Endodermal cell (in vitro differentiated cells): ENCODE measurements at regions not wholly inside any gene's neighbourhood (a gene's known extent, or its start where the extent isn't known, plus 50 kb on each side); places are given as distances from the start of the nearest gene placed in this dataset.

Experiments
- DNase-seq: peaks from one replicate; pipeline ENCODE4 v3.0.0-alpha.2; 2017
- H3K27ac ChIP-seq: 2 replicates; pipeline ENCODE4 v1.5.1; 2013; ENCODE audit warnings: mild to moderate bottlenecking, low read depth, low read length, moderate library complexity
- H3K27me3 ChIP-seq: 2 replicates; pipeline ENCODE4 v1.6.1; 2013; ENCODE audit warnings: mild to moderate bottlenecking, low read length, moderate library complexity; ENCODE audit not compliant: insufficient read depth, control insufficient read depth, poor library complexity, severe bottlenecking
- H3K36me3 ChIP-seq: 2 replicates; pipeline ENCODE4 v1.7.0; 2013; ENCODE audit warnings: mild to moderate bottlenecking, low read length, moderate library complexity; ENCODE audit not compliant: control insufficient read depth, insufficient read depth
- H3K4me1 ChIP-seq: one replicate; pipeline ENCODE4 v1.7.0; 2013; ENCODE audit warnings: low read length; ENCODE audit not compliant: control insufficient read depth, insufficient read depth
- H3K4me3 ChIP-seq: 2 replicates; pipeline ENCODE4 v1.5.1; 2013; ENCODE audit warnings: mild to moderate bottlenecking, low read length, moderate library complexity
- H3K9ac ChIP-seq: 2 replicates; pipeline ENCODE4 v1.6.1; 2013; ENCODE audit warnings: mild to moderate bottlenecking, low read length, moderate library complexity; ENCODE audit not compliant: poor library complexity, severe bottlenecking; ENCODE audit errors: extremely low read depth
- H3K9me3 ChIP-seq: 2 replicates; pipeline ENCODE4 v1.6.1; 2013; ENCODE audit warnings: mild to moderate bottlenecking, low read length, moderate library complexity; ENCODE audit not compliant: control insufficient read depth
- H3K27ac Mint-ChIP-seq: 2 replicates; pipeline ENCODE4 v1.8.0; 2020; ENCODE audit warnings: mixed read lengths
- H3K27me3 Mint-ChIP-seq: 2 replicates; pipeline ENCODE4 v1.8.0; 2021; ENCODE audit warnings: mild to moderate bottlenecking, mixed read lengths; ENCODE audit not compliant: insufficient read depth
- H3K36me3 Mint-ChIP-seq: 2 replicates; pipeline ENCODE4 v1.8.0; 2020; ENCODE audit warnings: low read depth, mixed read lengths
- H3K4me1 Mint-ChIP-seq: 2 replicates; pipeline ENCODE4 v1.8.0; 2020; ENCODE audit warnings: mixed read lengths
- H3K4me3 Mint-ChIP-seq: 2 replicates; pipeline ENCODE4 v1.8.0; 2020; ENCODE audit warnings: mild to moderate bottlenecking, moderate library complexity, mixed read lengths
- H3K9me3 Mint-ChIP-seq: 2 replicates; pipeline ENCODE4 v1.8.0; 2020; ENCODE audit warnings: mild to moderate bottlenecking, mixed read lengths
- CTCF ChIP-seq: fragments of 200-600 bp; sonication (generic); conservative IDR thresholded peaks from 2 replicates; pipeline ENCODE4 v1.5.0; 2021; ENCODE audit warnings: antibody characterized with exemption, mild to moderate bottlenecking
- WGBS, 2 experiments: methylation state at CpG; one replicate each; pipeline versions ENCODE4 v1.1.5 to v1.1.7; 2013; ENCODE audit warnings: missing lambda C conversion rate in 2 of 2, mixed read lengths in 1 of 2; ENCODE audit not compliant: insufficient coverage in 1 of 2, insufficient read length in 1 of 2; 5-methylcytosine and 5-hydroxymethylcytosine counted together

- no peak overlapping the region for H3K4me3 Mint-ChIP-seq
- H3K27me3 Mint-ChIP-seq: no peaks in the 10 kb centered on the region
- Histone ChIP-seq H3K9me3 (no peaks in the 10 kb centered on the region), H3K27ac (peak overlapping the region; percentile 35), H3K4me1 (no peaks in the 10 kb centered on the region), H3K27me3 (no peaks in the 10 kb centered on the region), H3K9ac (no peak overlapping the region), H3K36me3 (no peaks in the 10 kb centered on the region), H3K4me3 (no peak overlapping the region)
- no peaks in the 10 kb centered on the region for H3K36me3 Mint-ChIP-seq
- TF ChIP-seq CTCF: no peak
- no peak for DNase-seq
- H3K9me3 Mint-ChIP-seq: no peaks in the 10 kb centered on the region
- H3K4me1 Mint-ChIP-seq: peaks cover 9% of the 10 kb centered on the region
- no peak overlapping the region for H3K27ac Mint-ChIP-seq
- WGBS, 2 experiments: 89 to 91% methylated on average over 9 of the region's 9 CpGs
These were observed 110.5 kb downstream of the JCAD start for GRCh38 chr10:29948881-29949355.

- Histone ChIP-seq H3K9ac (no peak overlapping the region), H3K4me1 (no peaks in the 10 kb centered on the region), H3K27ac (no peak overlapping the region), H3K4me3 (no peak overlapping the region), H3K36me3 (no peaks in the 10 kb centered on the region), H3K27me3 (no peaks in the 10 kb centered on the region), H3K9me3 (no peaks in the 10 kb centered on the region)
- H3K4me3 Mint-ChIP-seq: no peak overlapping the region
- H3K4me1 Mint-ChIP-seq: peaks cover 9% of the 10 kb centered on the region
- no peaks in the 10 kb centered on the region for H3K36me3 Mint-ChIP-seq
- no peaks in the 10 kb centered on the region for H3K27me3 Mint-ChIP-seq
- TF ChIP-seq CTCF: peak; percentile 65
- 75 to 89% methylated on average over 1 to 2 of the region's 2 CpGs for WGBS, 2 experiments
- no peak for DNase-seq
- no peaks in the 10 kb centered on the region for H3K9me3 Mint-ChIP-seq
- no peak overlapping the region for H3K27ac Mint-ChIP-seq
These were observed 111.7 kb downstream of the JCAD start for GRCh38 chr10:29947701-29948060.

- no peak overlapping the region for H3K9ac ChIP-seq
- no peaks in the 10 kb centered on the region for H3K27me3 Mint-ChIP-seq
- no peaks in the 10 kb centered on the region for H3K4me1 ChIP-seq
- H3K27ac Mint-ChIP-seq: no peak overlapping the region
- 53 to 54% methylated on average over 4 to 9 of the region's 9 CpGs for WGBS, 2 experiments
- no peaks in the 10 kb centered on the region for H3K9me3 Mint-ChIP-seq
- no peak overlapping the region for H3K27ac ChIP-seq
- H3K4me1 Mint-ChIP-seq: peaks cover 9% of the 10 kb centered on the region
- no peaks in the 10 kb centered on the region for H3K36me3 Mint-ChIP-seq
- H3K4me3 ChIP-seq: no peak overlapping the region
- H3K4me3 Mint-ChIP-seq: no peak overlapping the region
- no peaks in the 10 kb centered on the region for H3K36me3 ChIP-seq
- DNase-seq: peak; percentile 86
- no peaks in the 10 kb centered on the region for H3K9me3 ChIP-seq
- TF ChIP-seq CTCF: no peak
- H3K27me3 ChIP-seq: no peaks in the 10 kb centered on the region
These were observed 112.3 kb downstream of the JCAD start for GRCh38 chr10:29946953-29947700.
